ENCODE measurements at regions not wholly inside any gene's neighbourhood (a gene's known extent, or its start where the extent isn't known, plus 50 kb on each side); places are given as distances from the start of the nearest gene placed in this dataset.
"Not testable (repeated sequence)": the region's sequence is repeated elsewhere in the genome, so short reads cannot be mapped to it uniquely, and the experiment has no call there.

GRCh38 chr2:146697307-146697706, 1147.5 kb upstream of the ACVR2A start:
- Histone ChIP-seq H3K9me3 (ENCODE audit: control insufficient read depth in 1 of 2, low read length in 2 of 2) (peaks cover 0 to 7% of the 10 kb centered on the region in 2 donors), H3K36me3 (ENCODE audit: control insufficient read depth in 1 of 2, insufficient read depth in 2 of 2, low read length in 2 of 2) (no peaks in the 10 kb centered on the region), H3K4me3 (ENCODE audit: low read depth in 1 of 2, low read length in 2 of 2) (no peak overlapping the region), H3K27ac (ENCODE audit: low read length) (no peak overlapping the region), H3K27me3 (ENCODE audit: low read depth, low read length) (no peaks in the 10 kb centered on the region), H3K4me1 (ENCODE audit: control insufficient read depth in 1 of 2, insufficient read depth in 2 of 2, low read length in 2 of 2) (no peaks in the 10 kb centered on the region)

GRCh38 chr2:146696787-146697186, 1148.0 kb upstream of the ACVR2A start:
- not testable (repeated sequence) for H3K27me3 ChIP-seq (ENCODE audit: low read depth, low read length); H3K4me1 ChIP-seq (ENCODE audit: control insufficient read depth in 1 of 2, insufficient read depth in 2 of 2, low read length in 2 of 2); H3K9me3 ChIP-seq (ENCODE audit: control insufficient read depth in 1 of 2, low read length in 2 of 2); H3K4me3 ChIP-seq (ENCODE audit: low read depth in 1 of 2, low read length in 2 of 2); H3K27ac ChIP-seq (ENCODE audit: low read length); H3K36me3 ChIP-seq (ENCODE audit: control insufficient read depth in 1 of 2, insufficient read depth in 2 of 2, low read length in 2 of 2)

GRCh38 chr2:146681991-146682390, 1162.8 kb upstream of the ACVR2A start:
- H3K4me3 ChIP-seq (ENCODE audit: low read depth in 1 of 2, low read length in 2 of 2): no peak overlapping the region
- H3K27me3 ChIP-seq (ENCODE audit: low read depth, low read length): no peaks in the 10 kb centered on the region
- H3K9me3 ChIP-seq (ENCODE audit: control insufficient read depth in 1 of 2, low read length in 2 of 2): no peaks in the 10 kb centered on the region

GRCh38 chr2:146678516-146678915, 1166.3 kb upstream of the ACVR2A start:
- no peaks in the 10 kb centered on the region for H3K4me1 ChIP-seq (ENCODE audit: control insufficient read depth in 1 of 2, insufficient read depth in 2 of 2, low read length in 2 of 2)
- H3K27ac ChIP-seq (ENCODE audit: low read length): no peak overlapping the region
- H3K27me3 ChIP-seq (ENCODE audit: low read depth, low read length): no peaks in the 10 kb centered on the region
- H3K36me3 ChIP-seq (ENCODE audit: control insufficient read depth in 1 of 2, insufficient read depth in 2 of 2, low read length in 2 of 2): no peaks in the 10 kb centered on the region
- no peak overlapping the region for H3K4me3 ChIP-seq (ENCODE audit: low read depth in 1 of 2, low read length in 2 of 2)
- H3K9me3 ChIP-seq (ENCODE audit: control insufficient read depth in 1 of 2, low read length in 2 of 2): no peaks in the 10 kb centered on the region

More at GRCh38 chr2:146681991-146682390, 1162.8 kb upstream of the ACVR2A start:
- Histone ChIP-seq H3K27ac (ENCODE audit: low read length) (no peak overlapping the region), H3K36me3 (ENCODE audit: control insufficient read depth in 1 of 2, insufficient read depth in 2 of 2, low read length in 2 of 2) (no peaks in the 10 kb centered on the region), H3K4me1 (ENCODE audit: control insufficient read depth in 1 of 2, insufficient read depth in 2 of 2, low read length in 2 of 2) (no peaks in the 10 kb centered on the region)

GRCh38 chr2:146677280-146677679, 1167.5 kb upstream of the ACVR2A start:
- Histone ChIP-seq H3K4me3 (ENCODE audit: low read depth in 1 of 2, low read length in 2 of 2) (no peak overlapping the region), H3K27ac (ENCODE audit: low read length) (no peak overlapping the region)

GRCh38 chr2:146669735-146670134, 1175.1 kb upstream of the ACVR2A start:
- Histone ChIP-seq H3K9me3 (ENCODE audit: control insufficient read depth in 1 of 2, low read length in 2 of 2) (no peaks in the 10 kb centered on the region), H3K4me1 (ENCODE audit: control insufficient read depth in 1 of 2, insufficient read depth in 2 of 2, low read length in 2 of 2) (no peaks in the 10 kb centered on the region), H3K27me3 (ENCODE audit: low read depth, low read length) (no peaks in the 10 kb centered on the region), H3K36me3 (ENCODE audit: control insufficient read depth in 1 of 2, insufficient read depth in 2 of 2, low read length in 2 of 2) (no peaks in the 10 kb centered on the region), H3K27ac (ENCODE audit: low read length) (no peak overlapping the region), H3K4me3 (ENCODE audit: low read depth in 1 of 2, low read length in 2 of 2) (no peak overlapping the region)

More at GRCh38 chr2:146677280-146677679, 1167.5 kb upstream of the ACVR2A start:
- Histone ChIP-seq H3K36me3 (ENCODE audit: control insufficient read depth in 1 of 2, insufficient read depth in 2 of 2, low read length in 2 of 2) (no peaks in the 10 kb centered on the region), H3K27me3 (ENCODE audit: low read depth, low read length) (no peaks in the 10 kb centered on the region), H3K4me1 (ENCODE audit: control insufficient read depth in 1 of 2, insufficient read depth in 2 of 2, low read length in 2 of 2) (no peaks in the 10 kb centered on the region), H3K9me3 (ENCODE audit: control insufficient read depth in 1 of 2, low read length in 2 of 2) (no peaks in the 10 kb centered on the region)

GRCh38 chr2:146666340-146666739, 1178.5 kb upstream of the ACVR2A start:
- H3K9me3 ChIP-seq (ENCODE audit: control insufficient read depth in 1 of 2, low read length in 2 of 2): no peaks in the 10 kb centered on the region
- no peaks in the 10 kb centered on the region for H3K4me1 ChIP-seq (ENCODE audit: control insufficient read depth in 1 of 2, insufficient read depth in 2 of 2, low read length in 2 of 2)
- no peak overlapping the region for H3K27ac ChIP-seq (ENCODE audit: low read length)
- H3K4me3 ChIP-seq (ENCODE audit: low read depth in 1 of 2, low read length in 2 of 2): no peak overlapping the region
- H3K36me3 ChIP-seq (ENCODE audit: control insufficient read depth in 1 of 2, insufficient read depth in 2 of 2, low read length in 2 of 2): no peaks in the 10 kb centered on the region
- H3K27me3 ChIP-seq (ENCODE audit: low read depth, low read length): no peaks in the 10 kb centered on the region

- Histone ChIP-seq H3K36me3 (ENCODE audit: control insufficient read depth in 1 of 2, insufficient read depth in 2 of 2, low read length in 2 of 2) (no peaks in the 10 kb centered on the region), H3K4me3 (ENCODE audit: low read depth in 1 of 2, low read length in 2 of 2) (no peak overlapping the region), H3K4me1 (ENCODE audit: control insufficient read depth in 1 of 2, insufficient read depth in 2 of 2, low read length in 2 of 2) (no peaks in the 10 kb centered on the region), H3K9me3 (ENCODE audit: control insufficient read depth in 1 of 2, low read length in 2 of 2) (no peaks in the 10 kb centered on the region), H3K27me3 (ENCODE audit: low read depth, low read length) (no peaks in the 10 kb centered on the region), H3K27ac (ENCODE audit: low read length) (no peak overlapping the region)
These were observed 1179.0 kb upstream of the ACVR2A start for GRCh38 chr2:146665800-146666199.

- Histone ChIP-seq H3K27ac (ENCODE audit: low read length) (no peak overlapping the region), H3K9me3 (ENCODE audit: control insufficient read depth in 1 of 2, low read length in 2 of 2) (no peaks in the 10 kb centered on the region), H3K4me1 (ENCODE audit: control insufficient read depth in 1 of 2, insufficient read depth in 2 of 2, low read length in 2 of 2) (no peaks in the 10 kb centered on the region), H3K4me3 (ENCODE audit: low read depth in 1 of 2, low read length in 2 of 2) (no peak overlapping the region), H3K36me3 (ENCODE audit: control insufficient read depth in 1 of 2, insufficient read depth in 2 of 2, low read length in 2 of 2) (no peaks in the 10 kb centered on the region), H3K27me3 (ENCODE audit: low read depth, low read length) (no peaks in the 10 kb centered on the region)
These were observed 1183.2 kb upstream of the ACVR2A start for GRCh38 chr2:146661473-146662096.

GRCh38 chr2:146659976-146660375, 1184.9 kb upstream of the ACVR2A start:
- H3K36me3 ChIP-seq (ENCODE audit: control insufficient read depth in 1 of 2, insufficient read depth in 2 of 2, low read length in 2 of 2): no peaks in the 10 kb centered on the region
- no peak overlapping the region for H3K4me3 ChIP-seq (ENCODE audit: low read depth in 1 of 2, low read length in 2 of 2)
- no peaks in the 10 kb centered on the region for H3K4me1 ChIP-seq (ENCODE audit: control insufficient read depth in 1 of 2, insufficient read depth in 2 of 2, low read length in 2 of 2)
- no peak overlapping the region for H3K27ac ChIP-seq (ENCODE audit: low read length)
- no peaks in the 10 kb centered on the region for H3K9me3 ChIP-seq (ENCODE audit: control insufficient read depth in 1 of 2, low read length in 2 of 2)
- H3K27me3 ChIP-seq (ENCODE audit: low read depth, low read length): no peaks in the 10 kb centered on the region

- peaks cover 0 to 6% of the 10 kb centered on the region in 2 donors for H3K9me3 ChIP-seq (ENCODE audit: control insufficient read depth in 1 of 2, low read length in 2 of 2)
- H3K27me3 ChIP-seq (ENCODE audit: low read depth, low read length): no peaks in the 10 kb centered on the region
These were observed 1192.5 kb upstream of the ACVR2A start for GRCh38 chr2:146652311-146652710.

GRCh38 chr2:146651361-146651760, 1193.5 kb upstream of the ACVR2A start:
- H3K4me3 ChIP-seq (ENCODE audit: low read depth in 1 of 2, low read length in 2 of 2): no peak overlapping the region
- H3K9me3 ChIP-seq (ENCODE audit: control insufficient read depth in 1 of 2, low read length in 2 of 2): peaks cover 0 to 6% of the 10 kb centered on the region in 2 donors
- H3K27me3 ChIP-seq (ENCODE audit: low read depth, low read length): no peaks in the 10 kb centered on the region

More at GRCh38 chr2:146652311-146652710, 1192.5 kb upstream of the ACVR2A start:
- Histone ChIP-seq H3K4me1 (ENCODE audit: control insufficient read depth in 1 of 2, insufficient read depth in 2 of 2, low read length in 2 of 2) (no peaks in the 10 kb centered on the region), H3K4me3 (ENCODE audit: low read depth in 1 of 2, low read length in 2 of 2) (no peak overlapping the region), H3K27ac (ENCODE audit: low read length) (no peak overlapping the region), H3K36me3 (ENCODE audit: control insufficient read depth in 1 of 2, insufficient read depth in 2 of 2, low read length in 2 of 2) (no peaks in the 10 kb centered on the region)

More at GRCh38 chr2:146651361-146651760, 1193.5 kb upstream of the ACVR2A start:
- no peaks in the 10 kb centered on the region for H3K36me3 ChIP-seq (ENCODE audit: control insufficient read depth in 1 of 2, insufficient read depth in 2 of 2, low read length in 2 of 2)
- H3K4me1 ChIP-seq (ENCODE audit: control insufficient read depth in 1 of 2, insufficient read depth in 2 of 2, low read length in 2 of 2): no peaks in the 10 kb centered on the region
- H3K27ac ChIP-seq (ENCODE audit: low read length): no peak overlapping the region

Measured in muscle layer of duodenum (tissue), 2 donors.